GM23338 (cell line): ENCODE measurements at regions not wholly inside any gene's neighbourhood (a gene's known extent, or its start where the extent isn't known, plus 50 kb on each side); places are given as distances from the start of the nearest gene placed in this dataset.

ENCODE experiments used
- ATAC-seq: fragments of 200-7000 bp; cut with Tn5 transposase; 3 replicates; pipeline ENCODE4 v1.9.1; 2020
- DNase-seq: peaks from one replicate; pipeline ENCODE4 v3.0.0-alpha.2; 2015; ENCODE audit warnings: low spot score
- H2AFZ ChIP-seq: fragments of 200-600 bp; sonication (generic); 2 replicates; pipeline ENCODE4 v1.8.0; 2016; ENCODE audit warnings: antibody characterized with exemption, mild to moderate bottlenecking, moderate library complexity
- H3F3A ChIP-seq: fragments of 200-600 bp; sonication (generic); replicated peaks from 2 replicates; pipeline ENCODE4 v1.8.0; 2017; ENCODE audit warnings: antibody characterized with exemption, mixed run types, low read depth
- H3K27ac ChIP-seq: fragments of 200-600 bp; sonication (generic); 2 replicates; pipeline ENCODE4 v1.6.1; 2016; ENCODE audit warnings: low read depth
- H3K27me3 ChIP-seq: fragments of 200-600 bp; sonication (generic); 2 replicates; pipeline ENCODE4 v1.8.0; 2016; ENCODE audit warnings: mild to moderate bottlenecking, mixed run types, moderate library complexity; ENCODE audit not compliant: insufficient read depth
- H3K36me3 ChIP-seq: fragments of 200-600 bp; sonication (generic); 2 replicates; pipeline ENCODE4 v1.8.0; 2016; ENCODE audit warnings: mild to moderate bottlenecking; ENCODE audit not compliant: insufficient read depth
- H3K4me1 ChIP-seq: fragments of 200-600 bp; sonication (generic); 2 replicates; pipeline ENCODE4 v1.8.0; 2016; ENCODE audit warnings: mild to moderate bottlenecking, moderate library complexity; ENCODE audit not compliant: insufficient read depth
- H3K4me2 ChIP-seq: fragments of 200-600 bp; sonication (generic); 2 replicates; pipeline ENCODE4 v1.7.1; 2017; ENCODE audit warnings: mixed run types
- H3K4me3 ChIP-seq: fragments of 200-600 bp; sonication (generic); 2 replicates; pipeline ENCODE4 v1.6.1; 2016; ENCODE audit warnings: mixed run types
- H3K79me2 ChIP-seq: fragments of 200-600 bp; sonication (generic); replicated peaks from 2 replicates; pipeline ENCODE4 v1.8.0; 2017; ENCODE audit warnings: mild to moderate bottlenecking; ENCODE audit not compliant: insufficient read depth
- H3K9me2 ChIP-seq: fragments of 200-600 bp; sonication (generic); 2 replicates; pipeline ENCODE4 v1.8.0; 2017; ENCODE audit not compliant: insufficient read depth
- H4K20me1 ChIP-seq: fragments of 200-600 bp; sonication (generic); replicated peaks from 2 replicates; pipeline ENCODE4 v1.8.0; 2017; ENCODE audit warnings: mild to moderate bottlenecking; ENCODE audit not compliant: insufficient read depth
- H3K27ac Mint-ChIP-seq: 2 replicates; pipeline ENCODE4 v1.8.0; 2020; ENCODE audit warnings: inconsistent platforms, mild to moderate bottlenecking, moderate library complexity, mixed read lengths
- H3K27me3 Mint-ChIP-seq: 3 replicates; pipeline ENCODE4 v1.8.0; 2022; ENCODE audit warnings: low read depth, mild to moderate bottlenecking, moderate library complexity, mixed read lengths, inconsistent platforms; ENCODE audit not compliant: insufficient read depth, poor library complexity
- H3K36me3 Mint-ChIP-seq: 3 replicates; pipeline ENCODE4 v1.8.0; 2021; ENCODE audit warnings: low read depth, mild to moderate bottlenecking, inconsistent platforms, moderate library complexity, mixed read lengths
- H3K4me1 Mint-ChIP-seq: 3 replicates; pipeline ENCODE4 v1.8.0; 2020; ENCODE audit warnings: mild to moderate bottlenecking, inconsistent platforms, mixed read lengths
- H3K4me3 Mint-ChIP-seq: 3 replicates; pipeline ENCODE4 v1.8.0; 2021; ENCODE audit warnings: moderate library complexity, mild to moderate bottlenecking, inconsistent platforms, mixed read lengths
- H3K9me3 Mint-ChIP-seq: 3 replicates; pipeline ENCODE4 v1.8.0; 2020; ENCODE audit warnings: moderate library complexity, mild to moderate bottlenecking, inconsistent platforms, mixed read lengths
- EZH2phosphoT487 ChIP-seq: fragments of 200-600 bp; sonication (generic); IDR thresholded peaks from one replicate; pipeline ENCODE4 v1.8.1; 2018; ENCODE audit warnings: antibody characterized with exemption; ENCODE audit not compliant: unreplicated experiment
- NANOG ChIP-seq: IDR thresholded peaks from 2 replicates; pipeline ENCODE4 v1.6.1; 2016; ENCODE audit warnings: antibody characterized with exemption, borderline replicate concordance
- STAT1 ChIP-seq: IDR thresholded peaks from one replicate; pipeline ENCODE4 v1.6.1; 2016; ENCODE audit warnings: antibody characterized with exemption; ENCODE audit not compliant: unreplicated experiment
- ZNF114 ChIP-seq: fragments of 250-450 bp; sonication (Bioruptor Pico); IDR thresholded peaks from 2 replicates; pipeline ENCODE4 v1.5.0; 2020; ENCODE audit warnings: mild to moderate bottlenecking, moderate library complexity
- TF ChIP-seq, protein P1 (sequence below), 2 experiments: fragments of 200-600 bp in 1 of 2; sonication (generic) in 1 of 2; conservative IDR thresholded peaks; 2 replicates each; pipeline versions ENCODE4 v1.5.1 to v1.6.1; 2016 to 2017; ENCODE audit warnings: antibody characterized with exemption in 2 of 2, low read depth in 2 of 2, mild to moderate bottlenecking in 2 of 2, moderate library complexity in 1 of 2

DNA sequence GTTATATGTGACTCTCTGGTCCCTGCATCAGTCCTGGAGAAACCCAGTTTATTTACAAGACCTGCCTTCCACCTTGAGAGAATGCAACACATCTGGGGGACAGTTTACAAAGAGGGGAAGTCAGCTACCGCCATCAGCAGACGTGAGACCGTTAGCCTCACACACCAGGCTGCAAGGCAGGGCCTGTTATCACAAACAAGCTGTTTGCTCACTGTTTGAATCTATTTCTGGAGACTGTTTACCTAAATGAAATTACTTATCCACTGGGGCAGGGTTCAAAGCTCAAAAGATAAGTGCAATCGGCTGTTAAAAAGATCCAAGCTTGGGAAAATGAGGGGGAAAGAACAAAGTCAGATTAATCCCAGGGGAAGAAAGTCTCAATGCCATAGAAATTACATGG is 134.4 kb downstream of the ZNF281 start:
- Mint-ChIP-seq H3K27ac (no peak overlapping the region), H3K9me3 (no peaks in the 10 kb centered on the region), H3K4me1 (peaks cover 15% of the 10 kb centered on the region), H3K27me3 (peaks cover 5% of the 10 kb centered on the region), H3K4me3 (no peak overlapping the region), H3K36me3 (no peaks in the 10 kb centered on the region; the same call in 2 of the 3 replicates)
- Histone ChIP-seq H3K36me3 (no peaks in the 10 kb centered on the region), H3K27ac (no peak overlapping the region), H3K9me2 (no peaks in the 10 kb centered on the region), H3K4me2 (no peak overlapping the region), H3K4me3 (no peak overlapping the region), H2AFZ (no peak overlapping the region), H3K4me1 (peaks cover 5% of the 10 kb centered on the region; the same call in 1 of the 2 replicates), H3F3A (0 out of 2 replicates have a peak, but pooled peaks cover 5% of the 10 kb centered on the region), H3K27me3 (no peaks in the 10 kb centered on the region), H3K79me2 (no peaks in the 10 kb centered on the region), H4K20me1 (no peaks in the 10 kb centered on the region)
- no peak for TF ChIP-seq ZNF114
- TF ChIP-seq, protein P1, sequence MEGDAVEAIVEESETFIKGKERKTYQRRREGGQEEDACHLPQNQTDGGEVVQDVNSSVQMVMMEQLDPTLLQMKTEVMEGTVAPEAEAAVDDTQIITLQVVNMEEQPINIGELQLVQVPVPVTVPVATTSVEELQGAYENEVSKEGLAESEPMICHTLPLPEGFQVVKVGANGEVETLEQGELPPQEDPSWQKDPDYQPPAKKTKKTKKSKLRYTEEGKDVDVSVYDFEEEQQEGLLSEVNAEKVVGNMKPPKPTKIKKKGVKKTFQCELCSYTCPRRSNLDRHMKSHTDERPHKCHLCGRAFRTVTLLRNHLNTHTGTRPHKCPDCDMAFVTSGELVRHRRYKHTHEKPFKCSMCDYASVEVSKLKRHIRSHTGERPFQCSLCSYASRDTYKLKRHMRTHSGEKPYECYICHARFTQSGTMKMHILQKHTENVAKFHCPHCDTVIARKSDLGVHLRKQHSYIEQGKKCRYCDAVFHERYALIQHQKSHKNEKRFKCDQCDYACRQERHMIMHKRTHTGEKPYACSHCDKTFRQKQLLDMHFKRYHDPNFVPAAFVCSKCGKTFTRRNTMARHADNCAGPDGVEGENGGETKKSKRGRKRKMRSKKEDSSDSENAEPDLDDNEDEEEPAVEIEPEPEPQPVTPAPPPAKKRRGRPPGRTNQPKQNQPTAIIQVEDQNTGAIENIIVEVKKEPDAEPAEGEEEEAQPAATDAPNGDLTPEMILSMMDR (conservative IDR thresholded peaks at IDR 0.05; ENCODE audit: low read depth in 2 of 2): 0 out of 4 replicates have a peak, but pooled peaks of 1 of the 2 experiments have one; percentile 4
- no peak for TF ChIP-seq EZH2phosphoT487
- ATAC-seq (no peak), DNase-seq (no peak)

- Histone ChIP-seq H2AFZ (no peak overlapping the region), H3K36me3 (no peaks in the 10 kb centered on the region), H3K27me3 (no peaks in the 10 kb centered on the region), H3K79me2 (no peaks in the 10 kb centered on the region), H3K9me2 (no peaks in the 10 kb centered on the region), H3F3A (0 out of 2 replicates have a peak, but pooled peaks cover 5% of the 10 kb centered on the region), H3K4me2 (no peak overlapping the region), H3K4me3 (no peak overlapping the region), H3K27ac (no peak overlapping the region), H4K20me1 (no peaks in the 10 kb centered on the region), H3K4me1 (peaks cover 5% of the 10 kb centered on the region; the same call in 1 of the 2 replicates)
- no peaks in the 10 kb centered on the region for H3K9me3 Mint-ChIP-seq
- no peak for ATAC-seq
- TF ChIP-seq EZH2phosphoT487: no peak
- no peak for TF ChIP-seq STAT1
- TF ChIP-seq NANOG: no peak
- TF ChIP-seq, protein P1 (conservative IDR thresholded peaks at IDR 0.05; ENCODE audit: low read depth in 2 of 2): no peak
- peaks cover 12% of the 10 kb centered on the region; the same call in 2 of the 3 replicates for H3K4me1 Mint-ChIP-seq
- no peak overlapping the region for H3K27ac Mint-ChIP-seq
- no peaks in the 10 kb centered on the region; the same call in 2 of the 3 replicates for H3K36me3 Mint-ChIP-seq
- no peak overlapping the region for H3K4me3 Mint-ChIP-seq
- peaks cover 5% of the 10 kb centered on the region for H3K27me3 Mint-ChIP-seq
- no peak for DNase-seq
These were observed 135.7 kb downstream of the ZNF281 start for GRCh38 chr1:200274116-200274515.
